GM12878 (cell line): ENCODE measurements at regions not wholly inside any gene's neighbourhood (a gene's known extent, or its start where the extent isn't known, plus 50 kb on each side); places are given as distances from the start of the nearest gene placed in this dataset.

ENCODE experiments used
- ATAC-seq: fragments of 200-7000 bp; cut with Tn5 transposase; 3 replicates; pipeline ENCODE4 v1.9.1; 2020; ENCODE audit warnings: mild to moderate bottlenecking, moderate library complexity
- BruUV-seq: library from RNA; stranded (reverse); fragments of 400-500 nt; replicated peaks from 2 replicates; lab custom pipeline; 2021; lab: Mats Ljungman, UMichigan
- CTCF ChIA-PET: fragments of 300-600 bp; sonication (Branson Sonifier 250); formaldehyde crosslinking; extraction: SDS; loops from one replicate; lab custom pipeline; 2021; ENCODE audit warnings: inconsistent platforms; lab: Yijun Ruan, JAX
- POLR2A ChIA-PET: fragments of 350-600 bp; formaldehyde crosslinking; extraction: SDS; loops from one replicate; lab custom pipeline; 2021; ENCODE audit warnings: inconsistent platforms; lab: Charles Lee
- RAD21 ChIA-PET: fragments of 300-600 bp; sonication (Branson Sonifier 250); formaldehyde crosslinking; loops from one replicate; lab custom pipeline; 2023; ENCODE audit warnings: antibody characterized with exemption; ENCODE audit not compliant: unreplicated experiment; lab: Charles Lee
- SMC1A ChIA-PET: fragments of 300-600 bp; sonication (Branson Sonifier 250); formaldehyde crosslinking; loops from one replicate; lab custom pipeline; 2023; ENCODE audit not compliant: unreplicated experiment, uncharacterized antibody; lab: Charles Lee
- DNase-seq: peaks from one replicate; pipeline ENCODE4 v3.0.0-alpha.2; 2011; ENCODE audit warnings: low read depth, low spot score
- FAIRE-seq: peaks from 3 replicates; lab custom pipeline; 2011; peaks lifted over from hg19 to GRCh38; lab: Jason Lieb, UNC
- H2AFZ ChIP-seq: 2 replicates; pipeline ENCODE4 v1.6.0; 2011; ENCODE audit warnings: low read depth, low read length, control low read depth; ENCODE audit not compliant: control insufficient read depth
- H3K27ac ChIP-seq: 2 replicates; pipeline ENCODE4 v1.5.1; 2011; ENCODE audit warnings: control low read depth; ENCODE audit not compliant: control insufficient read depth, insufficient read depth
- H3K27me3 ChIP-seq, 2 experiments: replicated peaks in 1 of 2; 2 replicates each; pipeline versions ENCODE4 v1.6.0 to v1.6.1; 2011; ENCODE audit warnings: low read length in 1 of 2; ENCODE audit not compliant: control insufficient read depth in 2 of 2, insufficient read depth in 2 of 2
- H3K36me3 ChIP-seq, 2 experiments: 2 replicates each; pipeline ENCODE4 v1.5.1; 2011; ENCODE audit warnings: low read length in 1 of 2; ENCODE audit not compliant: control insufficient read depth in 2 of 2, insufficient read depth in 2 of 2
- H3K4me1 ChIP-seq: 2 replicates; pipeline ENCODE4 v1.6.1; 2011; ENCODE audit warnings: mild to moderate bottlenecking, low read length, moderate library complexity, mixed read lengths; ENCODE audit not compliant: control insufficient read depth, insufficient read depth
- H3K4me2 ChIP-seq: 2 replicates; pipeline ENCODE4 v1.6.0; 2011; ENCODE audit warnings: control low read depth; ENCODE audit not compliant: control insufficient read depth, insufficient read depth
- H3K4me3 ChIP-seq: fragments of 200-600 bp; sonication (generic); 2 replicates; pipeline ENCODE4 v1.5.1; 2016
- H3K79me2 ChIP-seq: 2 replicates; pipeline ENCODE4 v1.6.0; 2011; ENCODE audit warnings: low read length; ENCODE audit not compliant: control insufficient read depth, insufficient read depth
- H3K9ac ChIP-seq: 2 replicates; pipeline ENCODE4 v1.8.0; 2011; ENCODE audit warnings: low read length, control low read depth, mixed read lengths; ENCODE audit not compliant: control insufficient read depth, insufficient read depth
- H3K9me3 ChIP-seq: replicated peaks from 3 replicates; pipeline ENCODE4 v1.5.1; 2011; ENCODE audit warnings: mild to moderate bottlenecking, low read length; ENCODE audit not compliant: control insufficient read depth, insufficient read depth
- H4K20me1 ChIP-seq: 2 replicates; pipeline ENCODE4 v1.6.0; 2011; ENCODE audit not compliant: control insufficient read depth, insufficient read depth
- ATF7 ChIP-seq: fragments of 450-650 bp; IDR thresholded peaks from 2 replicates; pipeline ENCODE4 v1.6.1; 2016; ENCODE audit warnings: low read depth, mild to moderate bottlenecking
- CHD2 ChIP-seq: IDR thresholded peaks from 2 replicates; pipeline ENCODE4 v1.6.1; 2011; ENCODE audit warnings: low read depth, low read length, improper control_type of control experiment, borderline replicate concordance
- CHD4 ChIP-seq: fragments of 200-600 bp; sonication (generic); IDR thresholded peaks from 2 replicates; pipeline ENCODE4 v1.6.1; 2016; ENCODE audit warnings: mild to moderate bottlenecking
- ETV6 ChIP-seq, 2 experiments: fragments of 450-650 bp in 1 of 2; IDR thresholded peaks in 1 of 2; conservative IDR thresholded peaks in 1 of 2; 2 replicates each; pipeline ENCODE4 v1.6.1; 2014; ENCODE audit warnings: antibody characterized with exemption in 1 of 2, borderline replicate concordance in 1 of 2, low read depth in 1 of 2, mild to moderate bottlenecking in 1 of 2, moderate library complexity in 1 of 2
- FOXK2 ChIP-seq: fragments of 450-650 bp; IDR thresholded peaks from 2 replicates; pipeline ENCODE4 v1.6.1; 2017; ENCODE audit warnings: mild to moderate bottlenecking, moderate library complexity
- HDGF ChIP-seq: fragments of 450-650 bp; IDR thresholded peaks from 2 replicates; pipeline ENCODE4 v1.6.1; 2016; ENCODE audit warnings: antibody characterized with exemption
- PAX8 ChIP-seq: fragments of 450-650 bp; IDR thresholded peaks from 2 replicates; pipeline ENCODE4 v1.6.1; 2017; ENCODE audit warnings: mild to moderate bottlenecking, moderate library complexity
- RELA ChIP-seq: fragments of 450-650 bp; IDR thresholded peaks from 2 replicates; pipeline ENCODE4 v1.8.0; 2014; ENCODE audit warnings: borderline replicate concordance; ENCODE audit not compliant: partially characterized antibody
- REST ChIP-seq: IDR thresholded peaks from 2 replicates; pipeline ENCODE4 v1.6.1; 2012; ENCODE audit warnings: mild to moderate bottlenecking, low read depth, low read length
- SMARCA5 ChIP-seq: fragments of 450-650 bp; IDR thresholded peaks from 2 replicates; pipeline ENCODE4 v1.6.1; 2017; ENCODE audit warnings: mild to moderate bottlenecking
- USF1 ChIP-seq: IDR thresholded peaks from 2 replicates; pipeline ENCODE4 v1.6.1; 2011; ENCODE audit warnings: borderline replicate concordance, low read depth, mild to moderate bottlenecking, moderate library complexity, mixed read lengths, low read length; ENCODE audit not compliant: insufficient read depth; ENCODE audit errors: extremely low read length
- YBX1 ChIP-seq: fragments of 450-650 bp; IDR thresholded peaks from 2 replicates; pipeline ENCODE4 v1.6.1; 2016; ENCODE audit warnings: antibody characterized with exemption
- ZBTB4 ChIP-seq: fragments of 450-650 bp; formaldehyde crosslinking; IDR thresholded peaks from 2 replicates; pipeline ENCODE4 v1.4.0; 2022; ENCODE audit warnings: mild to moderate bottlenecking, moderate library complexity
- WGBS: methylation state at CpG from one replicate; pipeline ENCODE4 v1.1.6; 2016; ENCODE audit warnings: low lambda C conversion rate; ENCODE audit not compliant: insufficient replicate concordance, insufficient coverage; ENCODE audit errors: missing lambda C conversion rate; 5-methylcytosine and 5-hydroxymethylcytosine counted together
- in situ Hi-C: fragments of 300-500 bp; cut with MboI; formaldehyde crosslinking; loops from 9 replicates; pipeline ENCODE4 v1.14.3; 2018; ENCODE audit warnings: mixed read lengths
- intact Hi-C: fragments of 100-400 bp; cut with micrococcal nuclease; formaldehyde crosslinking; loops from one replicate; pipeline ENCODE4 v1.14.2; 2022; ENCODE audit not compliant: unreplicated experiment

- TF ChIP-seq ZBTB4 (CRISPR knock-in tag) = no peak
- TF ChIP-seq YBX1 = no peak
- no peak for TF ChIP-seq USF1
- TF ChIP-seq CHD4 = no peak
- TF ChIP-seq SMARCA5 = no peak
- no peak for TF ChIP-seq PAX8
- TF ChIP-seq, all 136 proteins: peak for 0
Observed at GRCh38 chr7:69377191-69377590, 221.1 kb upstream of the AUTS2 start (continued).

GRCh38 chr7:69388452-69389137, 209.7 kb upstream of the AUTS2 start:
- DNase-seq = no peak
- H3K36me3 ChIP-seq = no peaks in the 10 kb centered on the region
- H3K4me3 ChIP-seq = no peak overlapping the region
- no peaks in the 10 kb centered on the region for H3K27me3 ChIP-seq
- WGBS = 35% methylated on average over 8 of the region's 8 CpGs
- no peaks in the 10 kb centered on the region; the same call in 2 of the 3 replicates for H3K9me3 ChIP-seq
- H3K27ac ChIP-seq = no peak overlapping the region
- in situ Hi-C loops = no loop called here
- ATAC-seq = no peak
- no peaks in the 10 kb centered on the region for H4K20me1 ChIP-seq
- no peak overlapping the region for H2AFZ ChIP-seq
- BruUV-seq = no TSS peak
- CTCF ChIA-PET = interaction anchor here (0.7 kb wide), 1 partner anchor 79 kb away, joined by 3 read pairs; no protein-coding TSS in a partner anchor
- POLR2A ChIA-PET = no interaction called here
- SMC1A ChIA-PET = interaction anchor here (1.6 kb wide), 1 partner anchor 10 kb away, joined by 6 read pairs; no protein-coding TSS in a partner anchor
- no peak overlapping the region for H3K9ac ChIP-seq
- H3K4me2 ChIP-seq = no peak overlapping the region
- no peaks in the 10 kb centered on the region for H3K79me2 ChIP-seq
- H3K4me1 ChIP-seq = no peaks in the 10 kb centered on the region
- intact Hi-C loops = no loop called here
- RAD21 ChIA-PET = no interaction called here
- no peak for FAIRE-seq
- TF ChIP-seq FOXK2 (no peak), ATF7 (no peak), HDGF (no peak), REST (no peak), ETV6 (conservative IDR thresholded peaks at IDR 0.05 in 1 of 2, IDR thresholded peaks at IDR 0.05 in 1 of 2; ENCODE audit: borderline replicate concordance in 1 of 2, low read depth in 1 of 2) (no peak), RELA (no peak), CHD2 (no peak)
